GM23338 (cell line): ENCODE measurements at regions not wholly inside any gene's neighbourhood (a gene's known extent, or its start where the extent isn't known, plus 50 kb on each side); places are given as distances from the start of the nearest gene placed in this dataset.

Experiments
- ATAC-seq: fragments of 200-7000 bp; cut with Tn5 transposase; 3 replicates; pipeline ENCODE4 v1.9.1; 2020
- DNase-seq: peaks from one replicate; pipeline ENCODE4 v3.0.0-alpha.2; 2015; ENCODE audit warnings: low spot score
- H2AFZ ChIP-seq: fragments of 200-600 bp; sonication (generic); 2 replicates; pipeline ENCODE4 v1.8.0; 2016; ENCODE audit warnings: antibody characterized with exemption, mild to moderate bottlenecking, moderate library complexity
- H3F3A ChIP-seq: fragments of 200-600 bp; sonication (generic); replicated peaks from 2 replicates; pipeline ENCODE4 v1.8.0; 2017; ENCODE audit warnings: antibody characterized with exemption, mixed run types, low read depth
- H3K27ac ChIP-seq: fragments of 200-600 bp; sonication (generic); 2 replicates; pipeline ENCODE4 v1.6.1; 2016; ENCODE audit warnings: low read depth
- H3K27me3 ChIP-seq: fragments of 200-600 bp; sonication (generic); 2 replicates; pipeline ENCODE4 v1.8.0; 2016; ENCODE audit warnings: mild to moderate bottlenecking, mixed run types, moderate library complexity; ENCODE audit not compliant: insufficient read depth
- H3K36me3 ChIP-seq: fragments of 200-600 bp; sonication (generic); 2 replicates; pipeline ENCODE4 v1.8.0; 2016; ENCODE audit warnings: mild to moderate bottlenecking; ENCODE audit not compliant: insufficient read depth
- H3K4me1 ChIP-seq: fragments of 200-600 bp; sonication (generic); 2 replicates; pipeline ENCODE4 v1.8.0; 2016; ENCODE audit warnings: mild to moderate bottlenecking, moderate library complexity; ENCODE audit not compliant: insufficient read depth
- H3K4me2 ChIP-seq: fragments of 200-600 bp; sonication (generic); 2 replicates; pipeline ENCODE4 v1.7.1; 2017; ENCODE audit warnings: mixed run types
- H3K4me3 ChIP-seq: fragments of 200-600 bp; sonication (generic); 2 replicates; pipeline ENCODE4 v1.6.1; 2016; ENCODE audit warnings: mixed run types
- H3K79me2 ChIP-seq: fragments of 200-600 bp; sonication (generic); replicated peaks from 2 replicates; pipeline ENCODE4 v1.8.0; 2017; ENCODE audit warnings: mild to moderate bottlenecking; ENCODE audit not compliant: insufficient read depth
- H3K9me2 ChIP-seq: fragments of 200-600 bp; sonication (generic); 2 replicates; pipeline ENCODE4 v1.8.0; 2017; ENCODE audit not compliant: insufficient read depth
- H4K20me1 ChIP-seq: fragments of 200-600 bp; sonication (generic); replicated peaks from 2 replicates; pipeline ENCODE4 v1.8.0; 2017; ENCODE audit warnings: mild to moderate bottlenecking; ENCODE audit not compliant: insufficient read depth
- H3K27ac Mint-ChIP-seq: 2 replicates; pipeline ENCODE4 v1.8.0; 2020; ENCODE audit warnings: inconsistent platforms, mild to moderate bottlenecking, moderate library complexity, mixed read lengths
- H3K27me3 Mint-ChIP-seq: 3 replicates; pipeline ENCODE4 v1.8.0; 2022; ENCODE audit warnings: low read depth, mild to moderate bottlenecking, moderate library complexity, mixed read lengths, inconsistent platforms; ENCODE audit not compliant: insufficient read depth, poor library complexity
- H3K36me3 Mint-ChIP-seq: 3 replicates; pipeline ENCODE4 v1.8.0; 2021; ENCODE audit warnings: low read depth, mild to moderate bottlenecking, inconsistent platforms, moderate library complexity, mixed read lengths
- H3K4me1 Mint-ChIP-seq: 3 replicates; pipeline ENCODE4 v1.8.0; 2020; ENCODE audit warnings: mild to moderate bottlenecking, inconsistent platforms, mixed read lengths
- H3K4me3 Mint-ChIP-seq: 3 replicates; pipeline ENCODE4 v1.8.0; 2021; ENCODE audit warnings: moderate library complexity, mild to moderate bottlenecking, inconsistent platforms, mixed read lengths
- H3K9me3 Mint-ChIP-seq: 3 replicates; pipeline ENCODE4 v1.8.0; 2020; ENCODE audit warnings: moderate library complexity, mild to moderate bottlenecking, inconsistent platforms, mixed read lengths
- CREB1 ChIP-seq: fragments of 250-450 bp; sonication (Bioruptor Pico); IDR thresholded peaks from 2 replicates; pipeline ENCODE4 v1.5.0; 2020; ENCODE audit warnings: low read depth, mild to moderate bottlenecking, moderate library complexity
- EZH2 ChIP-seq: fragments of 200-600 bp; sonication (generic); IDR thresholded peaks from one replicate; pipeline ENCODE4 v1.8.0; 2017; ENCODE audit warnings: antibody characterized with exemption, mild to moderate bottlenecking, low read depth; ENCODE audit not compliant: unreplicated experiment
- EZH2phosphoT487 ChIP-seq: fragments of 200-600 bp; sonication (generic); IDR thresholded peaks from one replicate; pipeline ENCODE4 v1.8.1; 2018; ENCODE audit warnings: antibody characterized with exemption; ENCODE audit not compliant: unreplicated experiment
- JUNB ChIP-seq: IDR thresholded peaks from one replicate; pipeline ENCODE4 v1.6.1; 2016; ENCODE audit warnings: antibody characterized with exemption; ENCODE audit not compliant: unreplicated experiment
- NANOG ChIP-seq: IDR thresholded peaks from 2 replicates; pipeline ENCODE4 v1.6.1; 2016; ENCODE audit warnings: antibody characterized with exemption, borderline replicate concordance
- POLR2AphosphoS5 ChIP-seq: IDR thresholded peaks from 2 replicates; pipeline ENCODE4 v1.6.1; 2016; ENCODE audit warnings: antibody characterized with exemption, low read depth
- STAT1 ChIP-seq: IDR thresholded peaks from one replicate; pipeline ENCODE4 v1.6.1; 2016; ENCODE audit warnings: antibody characterized with exemption; ENCODE audit not compliant: unreplicated experiment
- ZNF114 ChIP-seq: fragments of 250-450 bp; sonication (Bioruptor Pico); IDR thresholded peaks from 2 replicates; pipeline ENCODE4 v1.5.0; 2020; ENCODE audit warnings: mild to moderate bottlenecking, moderate library complexity
- ZNF331 ChIP-seq: fragments of 250-450 bp; sonication (Bioruptor Pico); IDR thresholded peaks from 2 replicates; pipeline ENCODE4 v1.5.0; 2020; ENCODE audit warnings: low read depth, mild to moderate bottlenecking, moderate library complexity
- TF ChIP-seq, protein P1 (sequence below): IDR thresholded peaks from 2 replicates; pipeline ENCODE4 v1.6.1; 2016; ENCODE audit warnings: antibody characterized with exemption
- TF ChIP-seq, protein P2 (sequence below), 2 experiments: fragments of 200-600 bp in 1 of 2; sonication (generic) in 1 of 2; conservative IDR thresholded peaks; 2 replicates each; pipeline versions ENCODE4 v1.5.1 to v1.6.1; 2016 to 2017; ENCODE audit warnings: antibody characterized with exemption in 2 of 2, low read depth in 2 of 2, mild to moderate bottlenecking in 2 of 2, moderate library complexity in 1 of 2
- TF ChIP-seq, protein P3 (sequence below): fragments of 250-450 bp; sonication (Bioruptor Pico); IDR thresholded peaks from 2 replicates; pipeline ENCODE4 v1.5.0; 2020; ENCODE audit warnings: mild to moderate bottlenecking, moderate library complexity
- TF ChIP-seq, protein P4 (sequence below): IDR thresholded peaks from one replicate; pipeline ENCODE4 v1.6.1; 2018; ENCODE audit warnings: antibody characterized with exemption; ENCODE audit not compliant: unreplicated experiment

DNA sequence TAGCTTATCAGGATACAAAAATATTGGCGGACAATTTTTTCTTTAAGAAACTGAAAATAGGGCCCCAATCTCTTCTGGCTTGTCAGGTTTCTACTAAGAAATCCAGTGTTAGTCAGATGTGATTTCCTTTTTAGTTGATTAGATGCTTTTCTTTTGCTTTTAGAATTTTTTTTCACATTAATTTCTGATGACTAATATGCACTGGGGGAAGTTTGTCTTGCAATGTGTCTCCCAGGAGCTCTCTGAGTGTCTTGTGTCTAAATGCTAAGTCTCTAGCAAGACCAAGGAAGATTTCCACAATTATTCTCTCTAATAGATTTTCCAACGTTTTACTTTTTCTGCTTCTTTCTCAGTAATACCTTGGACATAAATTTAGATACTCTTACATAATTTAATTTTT, 559.8 kb upstream of the TYRP1 start:
- Histone ChIP-seq H3K4me1 (no peaks in the 10 kb centered on the region), H2AFZ (no peak overlapping the region), H3K79me2 (no peaks in the 10 kb centered on the region), H3K27me3 (no peaks in the 10 kb centered on the region), H3K4me2 (no peak overlapping the region), H3K9me2 (no peaks in the 10 kb centered on the region), H3F3A (no peaks in the 10 kb centered on the region), H3K27ac (no peak overlapping the region), H4K20me1 (no peaks in the 10 kb centered on the region), H3K36me3 (no peaks in the 10 kb centered on the region), H3K4me3 (no peak overlapping the region)
- TF ChIP-seq, protein P1, sequence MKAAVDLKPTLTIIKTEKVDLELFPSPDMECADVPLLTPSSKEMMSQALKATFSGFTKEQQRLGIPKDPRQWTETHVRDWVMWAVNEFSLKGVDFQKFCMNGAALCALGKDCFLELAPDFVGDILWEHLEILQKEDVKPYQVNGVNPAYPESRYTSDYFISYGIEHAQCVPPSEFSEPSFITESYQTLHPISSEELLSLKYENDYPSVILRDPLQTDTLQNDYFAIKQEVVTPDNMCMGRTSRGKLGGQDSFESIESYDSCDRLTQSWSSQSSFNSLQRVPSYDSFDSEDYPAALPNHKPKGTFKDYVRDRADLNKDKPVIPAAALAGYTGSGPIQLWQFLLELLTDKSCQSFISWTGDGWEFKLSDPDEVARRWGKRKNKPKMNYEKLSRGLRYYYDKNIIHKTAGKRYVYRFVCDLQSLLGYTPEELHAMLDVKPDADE: no peak
- TF ChIP-seq, protein P2, sequence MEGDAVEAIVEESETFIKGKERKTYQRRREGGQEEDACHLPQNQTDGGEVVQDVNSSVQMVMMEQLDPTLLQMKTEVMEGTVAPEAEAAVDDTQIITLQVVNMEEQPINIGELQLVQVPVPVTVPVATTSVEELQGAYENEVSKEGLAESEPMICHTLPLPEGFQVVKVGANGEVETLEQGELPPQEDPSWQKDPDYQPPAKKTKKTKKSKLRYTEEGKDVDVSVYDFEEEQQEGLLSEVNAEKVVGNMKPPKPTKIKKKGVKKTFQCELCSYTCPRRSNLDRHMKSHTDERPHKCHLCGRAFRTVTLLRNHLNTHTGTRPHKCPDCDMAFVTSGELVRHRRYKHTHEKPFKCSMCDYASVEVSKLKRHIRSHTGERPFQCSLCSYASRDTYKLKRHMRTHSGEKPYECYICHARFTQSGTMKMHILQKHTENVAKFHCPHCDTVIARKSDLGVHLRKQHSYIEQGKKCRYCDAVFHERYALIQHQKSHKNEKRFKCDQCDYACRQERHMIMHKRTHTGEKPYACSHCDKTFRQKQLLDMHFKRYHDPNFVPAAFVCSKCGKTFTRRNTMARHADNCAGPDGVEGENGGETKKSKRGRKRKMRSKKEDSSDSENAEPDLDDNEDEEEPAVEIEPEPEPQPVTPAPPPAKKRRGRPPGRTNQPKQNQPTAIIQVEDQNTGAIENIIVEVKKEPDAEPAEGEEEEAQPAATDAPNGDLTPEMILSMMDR (conservative IDR thresholded peaks at IDR 0.05; ENCODE audit: low read depth in 2 of 2): no peak
- TF ChIP-seq EZH2 (no peak), STAT1 (no peak), CREB1 (no peak), NANOG (no peak), JUNB (no peak), POLR2AphosphoS5 (no peak), ZNF331 (no peak), EZH2phosphoT487 (no peak), ZNF114 (CRISPR knock-in tag) (no peak)
- TF ChIP-seq, protein P3, sequence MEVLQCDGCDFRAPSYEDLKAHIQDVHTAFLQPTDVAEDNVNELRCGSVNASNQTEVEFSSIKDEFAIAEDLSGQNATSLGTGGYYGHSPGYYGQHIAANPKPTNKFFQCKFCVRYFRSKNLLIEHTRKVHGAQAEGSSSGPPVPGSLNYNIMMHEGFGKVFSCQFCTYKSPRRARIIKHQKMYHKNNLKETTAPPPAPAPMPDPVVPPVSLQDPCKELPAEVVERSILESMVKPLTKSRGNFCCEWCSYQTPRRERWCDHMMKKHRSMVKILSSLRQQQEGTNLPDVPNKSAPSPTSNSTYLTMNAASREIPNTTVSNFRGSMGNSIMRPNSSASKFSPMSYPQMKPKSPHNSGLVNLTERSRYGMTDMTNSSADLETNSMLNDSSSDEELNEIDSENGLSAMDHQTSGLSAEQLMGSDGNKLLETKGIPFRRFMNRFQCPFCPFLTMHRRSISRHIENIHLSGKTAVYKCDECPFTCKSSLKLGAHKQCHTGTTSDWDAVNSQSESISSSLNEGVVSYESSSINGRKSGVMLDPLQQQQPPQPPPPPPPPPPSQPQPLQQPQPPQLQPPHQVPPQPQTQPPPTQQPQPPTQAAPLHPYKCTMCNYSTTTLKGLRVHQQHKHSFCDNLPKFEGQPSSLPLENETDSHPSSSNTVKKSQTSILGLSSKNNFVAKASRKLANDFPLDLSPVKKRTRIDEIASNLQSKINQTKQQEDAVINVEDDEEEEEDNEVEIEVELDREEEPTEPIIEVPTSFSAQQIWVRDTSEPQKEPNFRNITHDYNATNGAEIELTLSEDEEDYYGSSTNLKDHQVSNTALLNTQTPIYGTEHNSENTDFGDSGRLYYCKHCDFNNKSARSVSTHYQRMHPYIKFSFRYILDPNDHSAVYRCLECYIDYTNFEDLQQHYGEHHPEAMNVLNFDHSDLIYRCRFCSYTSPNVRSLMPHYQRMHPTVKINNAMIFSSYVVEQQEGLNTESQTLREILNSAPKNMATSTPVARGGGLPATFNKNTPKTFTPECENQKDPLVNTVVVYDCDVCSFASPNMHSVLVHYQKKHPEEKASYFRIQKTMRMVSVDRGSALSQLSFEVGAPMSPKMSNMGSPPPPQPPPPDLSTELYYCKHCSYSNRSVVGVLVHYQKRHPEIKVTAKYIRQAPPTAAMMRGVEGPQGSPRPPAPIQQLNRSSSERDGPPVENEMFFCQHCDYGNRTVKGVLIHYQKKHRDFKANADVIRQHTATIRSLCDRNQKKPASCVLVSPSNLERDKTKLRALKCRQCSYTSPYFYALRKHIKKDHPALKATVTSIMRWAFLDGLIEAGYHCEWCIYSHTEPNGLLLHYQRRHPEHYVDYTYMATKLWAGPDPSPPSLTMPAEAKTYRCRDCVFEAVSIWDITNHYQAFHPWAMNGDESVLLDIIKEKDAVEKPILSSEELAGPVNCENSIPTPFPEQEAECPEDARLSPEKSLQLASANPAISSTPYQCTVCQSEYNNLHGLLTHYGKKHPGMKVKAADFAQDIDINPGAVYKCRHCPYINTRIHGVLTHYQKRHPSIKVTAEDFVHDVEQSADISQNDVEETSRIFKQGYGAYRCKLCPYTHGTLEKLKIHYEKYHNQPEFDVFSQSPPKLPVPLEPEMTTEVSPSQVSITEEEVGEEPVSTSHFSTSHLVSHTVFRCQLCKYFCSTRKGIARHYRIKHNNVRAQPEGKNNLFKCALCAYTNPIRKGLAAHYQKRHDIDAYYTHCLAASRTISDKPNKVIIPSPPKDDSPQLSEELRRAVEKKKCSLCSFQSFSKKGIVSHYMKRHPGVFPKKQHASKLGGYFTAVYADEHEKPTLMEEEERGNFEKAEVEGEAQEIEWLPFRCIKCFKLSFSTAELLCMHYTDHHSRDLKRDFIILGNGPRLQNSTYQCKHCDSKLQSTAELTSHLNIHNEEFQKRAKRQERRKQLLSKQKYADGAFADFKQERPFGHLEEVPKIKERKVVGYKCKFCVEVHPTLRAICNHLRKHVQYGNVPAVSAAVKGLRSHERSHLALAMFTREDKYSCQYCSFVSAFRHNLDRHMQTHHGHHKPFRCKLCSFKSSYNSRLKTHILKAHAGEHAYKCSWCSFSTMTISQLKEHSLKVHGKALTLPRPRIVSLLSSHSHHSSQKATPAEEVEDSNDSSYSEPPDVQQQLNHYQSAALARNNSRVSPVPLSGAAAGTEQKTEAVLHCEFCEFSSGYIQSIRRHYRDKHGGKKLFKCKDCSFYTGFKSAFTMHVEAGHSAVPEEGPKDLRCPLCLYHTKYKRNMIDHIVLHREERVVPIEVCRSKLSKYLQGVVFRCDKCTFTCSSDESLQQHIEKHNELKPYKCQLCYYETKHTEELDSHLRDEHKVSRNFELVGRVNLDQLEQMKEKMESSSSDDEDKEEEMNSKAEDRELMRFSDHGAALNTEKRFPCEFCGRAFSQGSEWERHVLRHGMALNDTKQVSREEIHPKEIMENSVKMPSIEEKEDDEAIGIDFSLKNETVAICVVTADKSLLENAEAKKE (CRISPR knock-in tag): no peak
- TF ChIP-seq, protein P4, sequence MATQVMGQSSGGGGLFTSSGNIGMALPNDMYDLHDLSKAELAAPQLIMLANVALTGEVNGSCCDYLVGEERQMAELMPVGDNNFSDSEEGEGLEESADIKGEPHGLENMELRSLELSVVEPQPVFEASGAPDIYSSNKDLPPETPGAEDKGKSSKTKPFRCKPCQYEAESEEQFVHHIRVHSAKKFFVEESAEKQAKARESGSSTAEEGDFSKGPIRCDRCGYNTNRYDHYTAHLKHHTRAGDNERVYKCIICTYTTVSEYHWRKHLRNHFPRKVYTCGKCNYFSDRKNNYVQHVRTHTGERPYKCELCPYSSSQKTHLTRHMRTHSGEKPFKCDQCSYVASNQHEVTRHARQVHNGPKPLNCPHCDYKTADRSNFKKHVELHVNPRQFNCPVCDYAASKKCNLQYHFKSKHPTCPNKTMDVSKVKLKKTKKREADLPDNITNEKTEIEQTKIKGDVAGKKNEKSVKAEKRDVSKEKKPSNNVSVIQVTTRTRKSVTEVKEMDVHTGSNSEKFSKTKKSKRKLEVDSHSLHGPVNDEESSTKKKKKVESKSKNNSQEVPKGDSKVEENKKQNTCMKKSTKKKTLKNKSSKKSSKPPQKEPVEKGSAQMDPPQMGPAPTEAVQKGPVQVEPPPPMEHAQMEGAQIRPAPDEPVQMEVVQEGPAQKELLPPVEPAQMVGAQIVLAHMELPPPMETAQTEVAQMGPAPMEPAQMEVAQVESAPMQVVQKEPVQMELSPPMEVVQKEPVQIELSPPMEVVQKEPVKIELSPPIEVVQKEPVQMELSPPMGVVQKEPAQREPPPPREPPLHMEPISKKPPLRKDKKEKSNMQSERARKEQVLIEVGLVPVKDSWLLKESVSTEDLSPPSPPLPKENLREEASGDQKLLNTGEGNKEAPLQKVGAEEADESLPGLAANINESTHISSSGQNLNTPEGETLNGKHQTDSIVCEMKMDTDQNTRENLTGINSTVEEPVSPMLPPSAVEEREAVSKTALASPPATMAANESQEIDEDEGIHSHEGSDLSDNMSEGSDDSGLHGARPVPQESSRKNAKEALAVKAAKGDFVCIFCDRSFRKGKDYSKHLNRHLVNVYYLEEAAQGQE: no peak
- no peak overlapping the region for H3K27ac Mint-ChIP-seq
- DNase-seq: no peak
- peaks cover 19% of the 10 kb centered on the region for H3K9me3 Mint-ChIP-seq
- no peak overlapping the region for H3K4me3 Mint-ChIP-seq
- no peaks in the 10 kb centered on the region for H3K27me3 Mint-ChIP-seq
- H3K4me1 Mint-ChIP-seq: no peaks in the 10 kb centered on the region
- no peak for ATAC-seq
- H3K36me3 Mint-ChIP-seq: peaks cover 2% of the 10 kb centered on the region; the same call in 1 of the 3 replicates
